ENCODE measurements at regions not wholly inside any gene's neighbourhood (a gene's known extent, or its start where the extent isn't known, plus 50 kb on each side); places are given as distances from the start of the nearest gene placed in this dataset.

- no peak for DNase-seq
Measured at GRCh38 chr6:40054602-40055001, 120.3 kb upstream of the MOCS1 start.

- DNase-seq: no peak
Measured at GRCh38 chr6:40054186-40054585, 119.9 kb upstream of the MOCS1 start.

GRCh38 chr6:40049128-40049527 is 114.9 kb upstream of the MOCS1 start:
- DNase-seq: no peak

- DNase-seq: no peak
Measured at GRCh38 chr6:40044196-40044595, 109.9 kb upstream of the MOCS1 start.

GRCh38 chr6:40042232-40042631 is 108.0 kb upstream of the MOCS1 start:
- DNase-seq: no peak

- no peak for DNase-seq
Measured at GRCh38 chr6:40039042-40039441, 104.8 kb upstream of the MOCS1 start.

- DNase-seq: no peak
Measured at GRCh38 chr6:40038626-40039025, 104.4 kb upstream of the MOCS1 start.

GRCh38 chr6:40037271-40037670 is 103.0 kb upstream of the MOCS1 start:
- no peak for DNase-seq

- DNase-seq: no peak
Measured at GRCh38 chr6:40036186-40036585, 101.9 kb upstream of the MOCS1 start.

GRCh38 chr6:40028449-40028848 is 94.2 kb upstream of the MOCS1 start:
- DNase-seq: no peak

- no peak for DNase-seq
Measured at GRCh38 chr6:40022867-40023266, 88.6 kb upstream of the MOCS1 start.

GRCh38 chr6:40020166-40020565 is 85.9 kb upstream of the MOCS1 start:
- no peak for DNase-seq

GRCh38 chr6:40015530-40015929 is 81.3 kb upstream of the MOCS1 start:
- DNase-seq: no peak

- no peak for DNase-seq
Measured at GRCh38 chr6:40011844-40012243, 77.6 kb upstream of the MOCS1 start.

- no peak for DNase-seq
Measured at GRCh38 chr6:40000964-40001515, 66.8 kb upstream of the MOCS1 start.

- DNase-seq: no peak
Measured at GRCh38 chr6:39999006-39999867, 65.0 kb upstream of the MOCS1 start.

- no peak for DNase-seq
Measured at GRCh38 chr6:39998126-39998525, 63.9 kb upstream of the MOCS1 start.

GRCh38 chr6:39997101-39997635 is 62.9 kb upstream of the MOCS1 start:
- no peak for DNase-seq

- DNase-seq: no peak
Measured at GRCh38 chr6:39995633-39996032, 61.4 kb upstream of the MOCS1 start.

- no peak for DNase-seq
Measured at GRCh38 chr6:39992861-39993622, 58.8 kb upstream of the MOCS1 start.
